ENCODE measurements at regions not wholly inside any gene's neighbourhood (a gene's known extent, or its start where the extent isn't known, plus 50 kb on each side); places are given as distances from the start of the nearest gene placed in this dataset.

DNA sequence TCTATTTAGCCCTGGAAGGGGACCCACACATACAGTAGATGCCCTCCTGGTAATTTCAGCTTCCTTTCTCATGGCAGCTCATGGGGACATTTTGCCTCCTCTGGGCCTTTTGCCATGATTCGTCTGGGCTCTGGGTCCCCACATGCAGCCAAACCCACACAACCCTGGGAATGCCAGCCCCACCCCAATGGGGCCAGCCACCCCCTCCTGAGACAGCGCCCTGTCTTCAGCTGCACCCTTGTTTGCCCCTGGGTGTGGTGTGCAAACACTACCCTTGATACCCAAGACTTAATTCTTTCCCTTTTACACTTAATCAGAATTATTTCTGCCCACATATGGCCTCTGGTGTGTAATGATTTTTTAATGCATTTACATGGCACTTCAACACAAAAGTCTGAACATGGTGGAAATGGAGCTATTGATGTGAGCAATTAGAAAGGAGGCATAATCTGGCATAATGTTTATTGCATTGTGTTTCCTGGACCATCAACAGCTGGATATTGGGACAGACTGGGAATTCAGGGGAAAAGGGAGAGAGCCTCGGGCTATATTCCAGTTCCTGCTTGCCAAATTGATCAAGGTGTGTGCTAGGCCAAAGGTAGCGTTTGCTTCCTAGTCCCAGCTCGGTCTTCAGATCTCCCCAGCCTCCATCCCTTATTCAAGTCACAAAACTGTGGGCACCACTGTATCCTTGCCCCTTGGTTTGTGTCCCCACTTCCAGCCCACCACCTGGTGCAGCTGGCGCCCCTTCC, 85.0 kb upstream of the ANO1 start:
- H3K4me3 ChIP-seq (ENCODE audit: low read length): no peak overlapping the region
- TF ChIP-seq, protein P1, sequence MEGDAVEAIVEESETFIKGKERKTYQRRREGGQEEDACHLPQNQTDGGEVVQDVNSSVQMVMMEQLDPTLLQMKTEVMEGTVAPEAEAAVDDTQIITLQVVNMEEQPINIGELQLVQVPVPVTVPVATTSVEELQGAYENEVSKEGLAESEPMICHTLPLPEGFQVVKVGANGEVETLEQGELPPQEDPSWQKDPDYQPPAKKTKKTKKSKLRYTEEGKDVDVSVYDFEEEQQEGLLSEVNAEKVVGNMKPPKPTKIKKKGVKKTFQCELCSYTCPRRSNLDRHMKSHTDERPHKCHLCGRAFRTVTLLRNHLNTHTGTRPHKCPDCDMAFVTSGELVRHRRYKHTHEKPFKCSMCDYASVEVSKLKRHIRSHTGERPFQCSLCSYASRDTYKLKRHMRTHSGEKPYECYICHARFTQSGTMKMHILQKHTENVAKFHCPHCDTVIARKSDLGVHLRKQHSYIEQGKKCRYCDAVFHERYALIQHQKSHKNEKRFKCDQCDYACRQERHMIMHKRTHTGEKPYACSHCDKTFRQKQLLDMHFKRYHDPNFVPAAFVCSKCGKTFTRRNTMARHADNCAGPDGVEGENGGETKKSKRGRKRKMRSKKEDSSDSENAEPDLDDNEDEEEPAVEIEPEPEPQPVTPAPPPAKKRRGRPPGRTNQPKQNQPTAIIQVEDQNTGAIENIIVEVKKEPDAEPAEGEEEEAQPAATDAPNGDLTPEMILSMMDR (conservative IDR thresholded peaks at IDR 0.05; ENCODE audit: low read length): no peak
- no peak for DNase-seq (ENCODE audit: low read depth)

DNA sequence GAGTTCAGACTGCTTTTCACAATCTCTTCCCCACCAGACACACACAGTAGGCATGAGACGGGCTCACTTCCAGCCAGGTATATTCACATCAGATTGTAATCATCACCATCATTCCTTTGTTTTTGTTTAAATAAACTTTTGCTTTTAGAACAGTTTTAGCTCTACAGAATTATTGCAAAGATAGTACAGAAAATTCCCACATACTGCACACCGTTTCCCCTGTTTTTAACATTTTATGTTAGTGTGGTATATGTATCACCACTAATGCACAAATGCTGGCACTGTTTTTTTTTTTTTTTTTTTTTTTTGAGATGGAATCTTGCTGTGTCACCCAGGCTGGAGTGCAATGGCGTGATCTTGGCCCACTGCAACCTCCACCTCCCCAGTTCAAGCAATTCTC, 83.3 kb upstream of the ANO1 start:
- no peak for DNase-seq (ENCODE audit: low read depth)
- TF ChIP-seq, protein P1 (conservative IDR thresholded peaks at IDR 0.05; ENCODE audit: low read length): no peak
- no peak overlapping the region for H3K4me3 ChIP-seq (ENCODE audit: low read length)

DNA sequence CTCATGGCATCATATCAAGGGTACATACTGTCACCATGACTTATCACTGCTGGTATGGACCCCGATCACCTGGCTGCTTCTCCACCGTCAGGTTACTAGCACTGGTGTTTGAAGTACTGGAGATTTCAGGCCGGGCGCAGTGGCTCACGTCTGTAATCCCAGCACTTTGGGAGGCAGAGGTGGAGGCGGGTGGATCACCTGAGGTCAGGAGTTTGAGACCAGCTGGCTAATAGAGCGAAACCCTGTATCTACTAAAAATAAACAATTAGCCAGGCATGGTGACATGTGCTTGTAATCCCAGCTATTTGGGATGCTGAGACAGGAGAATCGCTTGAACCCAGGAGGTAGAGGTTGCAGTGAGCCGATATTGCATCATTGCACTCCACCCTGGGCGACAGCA, 82.4 kb upstream of the ANO1 start:
- TF ChIP-seq, protein P1 (conservative IDR thresholded peaks at IDR 0.05; ENCODE audit: low read length): no peak
- DNase-seq (ENCODE audit: low read depth): no peak
- H3K4me3 ChIP-seq (ENCODE audit: low read length): no peak overlapping the region

DNA sequence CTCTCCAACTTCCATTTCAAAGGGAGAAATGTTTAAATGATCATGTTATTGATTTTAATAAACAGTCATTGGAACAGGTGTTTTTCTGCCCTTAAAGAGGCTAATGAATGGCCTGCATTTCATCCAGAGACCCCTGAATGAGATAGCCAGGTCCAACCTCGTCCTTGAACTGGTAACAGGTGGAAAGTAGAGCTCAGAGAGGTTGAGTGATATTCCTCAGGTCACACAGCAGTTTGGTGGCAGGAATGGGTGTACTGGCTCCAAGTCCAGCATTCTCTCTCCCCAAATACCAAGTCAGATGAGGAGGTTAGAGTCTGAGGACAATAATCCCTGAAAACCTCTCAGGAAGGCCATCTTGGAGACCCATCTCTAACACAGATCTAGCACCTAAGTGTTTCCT, 81.7 kb upstream of the ANO1 start:
- TF ChIP-seq, protein P1 (conservative IDR thresholded peaks at IDR 0.05; ENCODE audit: low read length): no peak
- no peak overlapping the region for H3K4me3 ChIP-seq (ENCODE audit: low read length)
- DNase-seq (ENCODE audit: low read depth): no peak

DNA sequence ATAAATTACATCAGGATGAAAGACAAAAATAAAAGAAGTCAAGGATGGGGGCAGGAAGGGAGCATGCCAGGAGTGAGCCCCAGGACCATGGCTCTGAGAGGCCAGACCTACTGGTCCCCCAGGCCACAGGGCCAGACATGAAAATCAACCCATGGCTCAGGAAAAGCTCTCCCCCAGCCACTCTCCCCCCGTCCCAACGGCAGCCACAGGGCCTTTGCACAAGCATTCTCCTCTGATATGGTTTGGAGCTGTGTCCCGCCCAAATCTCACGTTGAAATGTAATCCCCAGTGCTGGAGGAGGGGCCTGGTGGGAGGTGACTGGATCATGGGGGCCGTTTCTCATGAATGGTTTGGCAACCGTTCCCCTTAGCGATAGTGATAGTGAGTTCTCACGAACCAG, 80.8 kb upstream of the ANO1 start:
- TF ChIP-seq, protein P1 (conservative IDR thresholded peaks at IDR 0.05; ENCODE audit: low read length): no peak
- no peak overlapping the region for H3K4me3 ChIP-seq (ENCODE audit: low read length)
- DNase-seq (ENCODE audit: low read depth): no peak

DNA sequence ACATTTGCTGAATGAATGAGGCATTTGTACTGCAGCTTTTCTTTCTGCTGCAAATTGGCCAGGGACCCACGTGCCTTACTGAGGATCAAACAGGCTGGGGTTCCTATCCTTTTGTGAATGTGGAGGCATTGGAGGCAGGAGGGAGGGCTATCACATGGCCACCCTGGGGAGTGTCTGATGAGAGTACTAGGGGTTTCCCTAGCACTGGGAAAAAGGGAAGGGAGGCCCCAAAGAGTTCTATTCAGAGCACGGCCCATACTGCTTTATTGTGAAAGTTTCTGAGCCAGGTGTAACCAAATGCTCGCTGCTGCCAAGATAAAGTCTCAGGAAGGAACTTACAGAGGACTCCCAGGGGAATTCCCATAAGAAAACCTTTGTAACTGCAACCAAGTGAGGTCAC, 78.4 kb upstream of the ANO1 start:
- no peak for DNase-seq (ENCODE audit: low read depth)
- TF ChIP-seq, protein P1 (conservative IDR thresholded peaks at IDR 0.05; ENCODE audit: low read length): no peak
- H3K4me3 ChIP-seq (ENCODE audit: low read length): no peak overlapping the region

DNA sequence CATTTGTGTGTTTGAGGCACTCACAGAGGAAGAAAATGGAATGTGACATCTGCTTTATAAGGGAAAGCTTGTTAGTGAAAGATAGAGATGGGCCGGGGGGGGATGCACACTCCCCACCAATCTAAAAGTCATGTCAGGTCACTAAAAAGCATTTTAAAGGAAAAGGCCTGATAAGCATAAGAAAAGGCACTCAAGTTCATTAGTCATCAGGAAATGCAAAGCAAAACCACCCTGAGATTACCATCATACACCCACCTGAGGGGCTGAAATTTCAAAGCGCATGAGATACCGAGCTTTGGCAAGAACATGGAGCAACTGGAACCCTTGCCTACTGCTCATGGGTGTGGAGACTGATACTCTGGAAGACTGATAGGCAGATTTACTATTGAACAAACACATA, 77.9 kb upstream of the ANO1 start:
- DNase-seq (ENCODE audit: low read depth): no peak
- TF ChIP-seq, protein P1 (conservative IDR thresholded peaks at IDR 0.05; ENCODE audit: low read length): no peak
- H3K4me3 ChIP-seq (ENCODE audit: low read length): no peak overlapping the region
